Anterior cingulate cortex (tissue), 58 donors: ENCODE measurements at regions not wholly inside any gene's neighbourhood (a gene's known extent, or its start where the extent isn't known, plus 50 kb on each side); places are given as distances from the start of the nearest gene placed in this dataset.
A peak's percentile ranks its signal among the peaks of the same experiment; 100 is the strongest.
"Not testable (repeated sequence)": the region's sequence is repeated elsewhere in the genome, so short reads cannot be mapped to it uniquely, and the experiment has no call there.

Source experiments
- DNase-seq, 58 donors: peaks; one replicate each; lab custom pipeline; 2025; lab: John Stamatoyannopoulos, UW

DNA sequence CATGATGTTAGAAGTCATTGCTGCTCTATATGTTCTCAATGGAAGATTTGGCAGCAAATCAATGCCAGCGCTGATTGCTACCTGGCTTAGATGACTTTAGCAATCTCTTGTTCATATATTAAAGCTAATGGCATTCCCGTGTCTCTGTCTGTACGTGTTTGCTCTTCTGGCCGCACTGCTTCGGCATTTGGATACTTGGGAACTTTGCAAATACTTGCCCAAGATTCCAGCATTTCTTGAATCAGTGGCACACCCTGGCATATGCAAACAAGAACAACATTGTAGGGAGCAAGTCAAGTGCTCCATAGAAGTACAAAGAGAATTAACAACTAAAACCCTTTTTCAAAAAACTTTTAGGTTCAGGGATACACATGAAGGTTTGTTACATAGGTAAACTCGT lies 128.9 kb upstream of the TMEM164 start:
- no peak for DNase-seq

DNA sequence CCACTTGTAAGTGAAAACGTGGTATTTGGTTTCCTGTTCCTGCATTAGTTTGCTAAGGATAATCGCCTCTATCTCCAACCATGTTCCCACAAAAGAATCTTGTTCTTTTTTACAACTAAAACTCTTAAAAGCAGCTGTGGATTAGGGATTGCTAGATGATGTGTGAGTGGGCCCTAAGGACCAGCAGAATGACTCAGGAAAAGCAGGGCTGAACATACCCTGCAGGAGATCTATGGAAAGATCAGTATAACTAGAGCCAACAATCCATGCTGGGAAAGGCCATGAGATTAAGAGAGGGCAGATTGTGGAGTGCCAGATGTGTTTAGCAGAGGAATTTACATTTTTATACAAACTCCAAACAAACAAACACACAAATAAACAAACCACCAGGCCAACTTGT lies 128.4 kb upstream of the TMEM164 start:
- no peak for DNase-seq

DNA sequence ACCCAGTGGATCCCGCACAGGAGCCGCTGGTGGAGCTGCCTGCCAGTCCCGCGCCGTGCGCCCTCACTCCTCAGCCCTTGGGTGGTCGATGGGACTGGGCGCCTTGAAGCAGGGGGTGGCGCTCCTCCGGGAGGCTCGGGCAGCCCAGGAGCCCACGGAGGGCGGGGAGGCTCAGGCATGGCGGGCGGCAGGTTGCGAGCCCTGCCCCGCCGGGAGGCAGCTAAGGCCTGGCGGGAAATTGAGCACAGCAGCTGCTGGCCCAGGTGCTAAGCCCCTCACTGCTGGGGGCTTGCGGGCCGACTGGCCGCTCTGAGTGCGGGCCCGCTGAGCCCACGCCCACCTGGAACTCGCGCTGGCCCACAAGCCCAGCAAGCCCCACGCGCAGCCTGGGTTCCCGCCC lies 127.1 kb upstream of the TMEM164 start:
- no peak for DNase-seq

DNA sequence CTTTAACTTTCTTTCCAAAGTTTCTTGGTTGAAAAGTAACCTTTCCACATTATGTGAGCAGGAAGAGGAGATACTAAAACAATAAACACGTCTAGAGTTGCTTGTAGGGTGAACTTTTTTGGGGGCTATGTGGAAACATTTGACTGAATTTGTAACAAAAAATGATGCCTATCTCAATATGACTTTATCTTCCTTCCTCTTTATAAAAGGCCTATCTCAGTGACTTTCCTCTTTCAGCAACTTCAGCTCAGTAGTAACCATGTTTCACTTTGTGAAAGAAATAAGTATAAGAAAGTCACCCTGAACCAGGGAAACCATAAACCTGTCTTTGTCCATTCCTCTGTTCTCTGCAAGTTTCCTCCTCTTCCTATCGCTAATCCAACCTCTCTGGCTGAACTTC lies 124.7 kb upstream of the TMEM164 start:
- DNase-seq: no peak

DNA sequence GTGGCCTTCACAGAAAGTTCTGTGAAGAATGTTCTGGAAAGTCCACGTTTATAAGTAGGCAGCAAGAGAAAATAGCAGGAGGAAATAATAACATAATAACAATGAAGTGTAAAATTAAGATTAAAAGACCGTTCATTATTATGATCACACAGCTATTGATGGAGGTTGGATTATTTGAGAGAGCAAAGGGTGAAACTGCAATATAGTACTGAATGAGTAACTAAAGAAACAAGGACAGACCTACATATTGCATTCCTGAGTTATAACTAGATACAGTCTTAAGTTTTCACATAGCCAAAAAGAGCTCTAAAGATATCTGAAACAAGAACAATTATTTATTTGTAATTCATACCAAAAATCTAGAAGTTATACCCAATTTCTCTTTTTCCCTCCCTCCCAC lies 122.9 kb upstream of the TMEM164 start:
- no peak for DNase-seq

DNA sequence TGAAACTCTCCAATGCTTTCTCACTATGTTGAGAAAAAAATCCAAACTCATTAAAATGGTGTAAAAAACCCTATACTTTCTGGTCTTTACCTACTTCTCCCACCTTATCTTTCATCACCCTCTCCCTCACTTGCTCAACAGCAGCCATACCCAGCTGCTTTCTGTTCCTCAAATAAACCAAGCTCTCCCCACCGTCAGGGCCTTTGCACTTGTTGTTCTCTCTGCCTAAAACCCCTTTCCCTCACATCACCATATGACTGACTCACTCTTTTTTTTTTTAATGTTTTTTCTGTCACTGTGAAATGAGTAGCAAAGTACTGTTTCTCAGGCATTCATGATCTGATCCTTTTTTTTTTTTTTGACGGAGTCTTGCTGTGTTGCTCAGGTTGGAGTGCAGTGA lies 122.3 kb upstream of the TMEM164 start:
- no peak for DNase-seq

DNA sequence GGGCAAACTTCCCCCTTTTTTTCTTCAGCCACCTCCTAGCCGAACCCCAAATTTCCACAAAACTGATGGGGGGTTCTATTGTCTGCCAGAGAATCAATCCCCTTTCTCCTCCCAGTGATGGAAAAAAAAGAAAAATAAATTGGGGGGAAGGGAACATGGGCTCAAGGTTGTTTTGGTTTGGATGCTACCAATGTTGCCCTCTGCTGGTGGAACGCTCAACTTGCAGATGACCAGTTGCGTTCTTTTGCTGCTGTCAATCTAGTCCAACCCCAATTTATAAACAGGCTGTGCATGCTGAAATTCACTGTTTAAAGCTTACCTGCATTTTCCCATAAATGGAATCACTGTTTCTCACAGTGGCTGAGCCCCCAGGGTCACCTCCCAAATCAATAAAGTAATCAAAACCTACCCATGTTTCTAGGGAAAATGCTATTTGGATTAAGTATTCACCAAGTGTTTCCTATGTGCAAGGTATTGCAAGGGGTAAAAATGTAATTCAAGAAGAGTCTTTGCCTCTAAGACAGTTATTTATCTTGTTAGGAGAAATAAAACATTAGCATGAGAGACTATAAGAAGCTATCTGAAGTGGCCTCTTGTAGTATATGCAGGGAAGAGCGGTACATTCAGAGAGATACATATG lies 116.7 kb upstream of the TMEM164 start:
- peak in 12 of 58 donors; percentile 0 to 13 (median 0) for DNase-seq

DNA sequence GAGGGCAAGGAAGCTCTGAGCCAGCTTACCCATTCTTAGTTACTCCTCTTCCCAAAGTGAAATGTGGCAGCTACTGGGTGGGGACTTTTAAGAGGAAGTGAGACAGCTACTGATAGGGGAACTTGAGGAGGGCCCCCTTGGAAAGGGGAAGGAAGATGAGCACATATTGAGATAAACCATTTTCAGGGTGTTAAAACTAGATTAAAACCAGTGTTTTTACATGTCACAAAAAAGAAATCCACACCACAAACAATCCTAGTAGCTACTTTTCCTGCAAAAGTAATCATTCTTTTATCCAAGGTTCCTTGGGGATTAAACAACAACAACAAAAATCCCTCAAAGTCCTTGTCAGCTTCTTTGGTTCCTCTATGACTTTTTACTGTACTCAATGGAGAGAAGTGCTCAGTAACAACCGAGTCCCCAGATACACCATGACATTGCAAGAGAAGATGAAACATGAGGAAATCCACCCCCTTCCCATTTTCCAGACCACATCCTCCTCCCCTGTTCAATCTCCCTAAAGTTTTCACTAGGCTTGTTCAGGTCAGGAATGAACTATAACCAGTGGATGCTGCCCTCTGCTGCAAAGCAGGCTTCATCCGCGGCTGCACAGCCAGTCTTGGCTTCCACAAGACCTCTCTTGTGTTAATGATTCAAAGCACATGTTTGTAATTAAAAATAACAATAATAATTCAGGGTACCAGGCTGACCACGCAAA lies 113.5 kb upstream of the TMEM164 start:
- DNase-seq: peak in 7 of 58 donors; percentile 0 to 6 (median 1)

DNA sequence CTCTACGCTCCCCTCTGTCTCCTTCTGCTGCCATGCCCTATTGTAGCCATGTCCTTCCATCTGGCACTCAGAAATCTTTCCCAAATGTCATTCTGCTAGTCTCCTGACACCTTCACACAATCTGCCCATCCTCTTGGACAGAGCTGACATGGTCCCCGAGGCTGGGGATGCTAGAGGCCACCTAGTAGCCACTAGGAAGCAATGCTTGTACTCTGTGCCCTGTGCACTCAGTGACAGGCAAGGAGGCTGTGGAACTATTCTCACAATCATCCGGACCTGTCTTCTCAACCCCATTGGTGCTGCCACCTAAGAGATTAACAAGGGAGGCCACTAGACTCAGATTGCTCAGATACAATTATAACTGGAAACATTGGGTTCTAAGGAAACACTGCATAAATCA lies 112.6 kb upstream of the TMEM164 start:
- DNase-seq: no peak

DNA sequence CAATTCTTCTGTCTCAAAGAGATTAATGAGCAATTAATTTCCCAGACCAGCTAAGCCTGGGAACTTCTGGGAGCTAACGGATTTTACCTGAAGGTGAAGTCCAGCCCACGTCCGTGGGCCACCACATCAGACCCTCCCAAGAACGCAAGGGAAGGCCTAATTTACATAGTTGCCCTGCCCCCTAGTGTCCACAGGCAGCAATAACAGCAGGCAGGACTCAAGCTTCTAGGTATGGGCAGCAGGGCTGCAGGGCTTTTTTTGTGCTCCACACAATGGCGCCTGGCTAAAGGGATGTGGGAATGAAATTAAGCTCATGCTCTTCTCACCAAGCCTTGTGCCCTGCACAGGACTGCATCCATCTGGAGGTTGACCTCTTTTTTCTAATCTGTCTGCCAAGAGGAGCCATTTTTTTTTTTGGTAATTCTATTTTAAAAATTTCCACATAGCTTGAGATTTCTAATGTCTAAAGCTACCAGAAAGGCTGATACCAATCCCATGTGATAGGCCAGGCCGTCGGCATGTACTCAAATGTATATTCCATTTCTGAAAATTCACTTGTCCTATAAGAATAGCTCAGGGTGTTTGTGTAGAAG lies 111.9 kb upstream of the TMEM164 start:
- peak in 36 of 58 donors; percentile 0 to 34 (median 6) for DNase-seq

DNA sequence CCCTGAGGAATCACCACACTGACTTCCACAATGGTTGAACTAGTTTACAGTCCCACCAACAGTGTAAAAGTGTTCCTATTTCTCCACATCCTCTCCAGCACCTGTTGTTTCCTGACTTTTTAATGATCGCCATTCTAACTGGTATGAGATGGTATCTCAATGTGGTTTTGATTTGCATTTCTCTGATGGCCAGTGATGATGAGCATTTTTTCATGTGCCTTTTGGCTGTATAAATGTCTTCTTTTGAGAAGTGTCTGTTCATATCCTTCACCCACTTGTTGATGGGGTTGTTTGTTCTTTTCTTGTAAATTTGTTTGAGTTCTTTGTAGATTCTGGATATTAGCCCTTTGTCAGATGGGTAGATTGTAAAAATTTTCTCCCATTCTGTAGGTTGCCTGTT lies 106.9 kb upstream of the TMEM164 start:
- DNase-seq: not testable (repeated sequence)

DNA sequence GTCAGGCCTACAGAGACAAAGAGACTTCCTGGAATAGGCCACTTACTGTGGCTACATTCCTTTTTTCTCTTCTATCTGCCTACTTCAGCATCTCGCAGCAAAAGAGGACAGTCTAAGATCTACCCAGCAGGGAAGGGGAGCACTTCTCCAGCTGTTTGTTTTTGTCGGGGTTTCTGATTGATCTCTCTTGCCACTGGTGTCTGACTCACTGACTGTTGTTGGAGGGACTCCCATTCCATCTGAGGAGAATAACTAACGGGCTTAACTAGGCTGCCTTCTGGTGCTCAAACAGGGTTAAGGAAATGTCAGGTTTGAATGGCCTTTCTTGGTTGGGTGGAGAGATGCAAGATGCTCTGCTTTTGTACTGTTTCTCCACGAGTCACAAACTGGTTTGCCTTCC lies 100.2 kb upstream of the TMEM164 start:
- no peak for DNase-seq

DNA sequence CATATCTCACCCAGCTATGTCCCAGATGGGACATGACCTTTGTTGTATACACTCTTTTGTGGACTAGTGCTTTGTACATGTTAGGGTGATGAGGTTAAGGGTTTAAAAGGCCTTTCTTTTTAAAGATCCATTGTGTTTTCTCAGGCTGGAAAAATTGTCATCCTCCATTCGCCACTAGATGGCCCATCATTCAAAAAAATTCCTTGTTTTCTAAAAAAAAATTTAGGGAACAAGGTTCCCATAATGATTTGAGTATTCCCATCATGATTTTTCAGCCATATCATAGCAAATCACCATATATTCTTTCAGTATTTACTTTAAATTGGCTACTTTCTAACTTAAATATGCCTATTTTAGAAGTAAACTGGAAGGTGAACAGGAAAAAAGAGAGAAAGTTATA lies 91.9 kb upstream of the TMEM164 start:
- no peak for DNase-seq

DNA sequence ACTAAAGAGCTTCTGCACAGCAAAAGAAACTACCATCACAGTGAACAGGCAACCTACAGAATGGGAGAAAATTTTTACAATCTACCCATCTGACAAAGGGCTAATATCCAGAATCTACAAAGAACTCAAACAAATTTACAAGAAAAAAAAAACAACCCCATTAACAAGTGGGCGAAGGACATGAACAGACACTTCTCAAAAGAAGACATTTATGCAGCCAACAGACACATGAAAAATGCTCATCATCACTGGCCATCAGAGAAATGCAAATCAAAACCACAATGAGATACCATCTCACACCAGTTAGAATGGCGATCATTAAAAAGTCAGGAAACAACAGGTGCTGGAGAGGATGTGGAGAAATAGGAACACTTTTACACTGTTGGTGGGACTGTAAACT lies 89.9 kb upstream of the TMEM164 start:
- not testable (repeated sequence) for DNase-seq

DNA sequence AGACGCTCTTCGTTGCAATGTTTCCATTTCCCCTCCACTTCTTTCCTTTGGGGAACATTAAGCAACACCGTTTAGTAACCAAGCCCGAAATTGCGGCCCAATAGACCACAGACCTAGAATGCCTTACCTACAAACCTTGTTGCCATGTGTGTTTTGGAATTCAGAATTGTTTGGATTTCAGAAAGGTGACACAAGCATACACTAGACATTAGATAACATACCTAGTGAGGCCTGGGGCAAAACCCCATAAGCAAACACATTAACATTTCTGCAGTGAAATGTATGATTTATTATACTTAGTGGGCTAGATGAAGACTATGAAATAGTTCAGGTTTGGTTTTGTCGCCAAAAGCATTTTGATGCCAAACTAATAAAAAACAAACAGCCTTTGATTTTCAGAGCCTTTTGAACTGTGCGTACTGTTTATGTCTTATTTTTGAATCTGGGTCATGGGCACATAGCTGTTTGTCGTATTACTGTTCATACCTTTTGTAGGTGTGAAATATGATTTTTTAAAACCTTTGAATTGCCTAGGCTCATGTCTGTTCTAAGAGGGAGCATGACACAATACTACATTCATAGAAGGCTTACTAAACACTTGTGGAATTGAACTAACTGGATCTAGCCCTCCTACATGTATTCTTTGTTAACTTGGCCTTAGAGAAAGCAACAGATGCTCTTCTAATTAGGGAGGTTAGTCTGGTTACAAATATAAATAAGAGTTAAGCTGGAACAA lies 88.6 kb upstream of the TMEM164 start:
- no peak for DNase-seq

DNA sequence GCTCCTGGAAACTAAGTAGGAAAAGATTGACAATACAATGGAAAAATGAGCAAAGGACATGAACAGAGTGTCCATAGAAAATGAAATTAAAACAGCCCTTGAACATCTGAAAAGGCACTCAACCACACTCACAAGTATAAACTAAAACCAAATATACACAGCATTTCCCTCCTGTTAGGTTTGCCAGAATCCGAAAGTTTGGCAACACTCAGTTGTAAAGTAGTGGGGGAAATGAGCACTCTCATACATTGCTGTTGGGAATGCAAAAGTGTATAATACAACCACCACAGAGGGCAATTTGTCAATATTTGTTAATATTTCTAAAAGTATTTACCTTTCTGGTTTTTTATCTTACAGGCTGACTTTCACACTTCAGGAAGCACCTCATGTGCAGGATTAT lies 84.2 kb upstream of the TMEM164 start:
- no peak for DNase-seq

DNA sequence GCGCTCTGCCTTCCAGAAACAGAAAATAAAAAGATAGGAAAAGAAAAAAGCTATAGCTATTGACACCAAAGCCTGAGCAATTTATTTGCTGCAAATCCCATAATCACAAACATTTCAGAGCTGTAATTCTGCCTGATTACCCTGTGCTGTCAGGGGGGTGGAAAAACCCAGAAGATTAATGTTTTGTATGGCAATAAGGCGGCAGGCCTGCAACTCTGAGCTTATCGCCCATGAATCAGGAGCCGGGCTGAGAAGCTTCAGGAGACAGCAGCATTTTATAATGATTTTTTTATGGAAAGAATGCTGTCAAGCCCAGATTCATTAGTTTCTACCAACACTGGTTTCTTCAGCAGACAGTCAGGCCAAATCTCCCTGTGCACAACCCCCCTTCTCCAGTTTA lies 82.6 kb upstream of the TMEM164 start:
- no peak for DNase-seq

DNA sequence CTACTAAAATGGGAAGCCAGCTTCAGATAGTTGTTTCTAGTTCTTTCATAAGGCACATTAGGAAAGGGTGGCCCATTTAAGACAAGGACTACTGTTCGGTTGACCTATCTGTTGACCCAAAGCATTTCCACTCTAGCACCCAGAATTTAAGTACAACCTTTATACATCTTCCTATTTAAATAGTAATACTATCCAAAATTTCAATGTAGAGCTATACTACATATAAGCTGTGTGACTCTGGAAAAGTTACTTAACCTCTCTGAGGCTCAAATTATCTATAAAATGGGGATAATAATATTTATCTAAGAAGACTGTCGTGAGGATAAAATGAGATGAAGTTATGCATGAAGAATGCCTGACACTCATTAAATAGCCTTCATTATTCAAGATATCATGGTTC lies 82.0 kb upstream of the TMEM164 start:
- no peak for DNase-seq

DNA sequence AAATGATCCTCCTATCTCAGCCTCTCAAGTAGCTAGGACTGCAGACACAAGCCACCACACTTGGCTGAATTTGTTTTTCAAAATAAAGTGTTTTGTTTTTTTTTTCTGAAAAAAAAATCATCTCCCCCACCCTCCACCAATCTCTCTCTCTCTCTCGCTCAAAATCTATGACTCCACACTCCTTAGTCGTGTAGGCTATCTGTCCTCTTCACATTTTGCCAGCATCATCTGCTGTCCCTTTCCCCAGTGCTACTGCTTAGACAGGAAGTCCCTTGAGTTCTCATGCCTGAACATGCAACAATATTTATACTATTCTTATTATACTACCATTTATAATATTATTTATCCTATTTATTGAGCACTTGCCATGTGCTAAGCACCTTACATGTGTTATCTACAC lies 80.7 kb upstream of the TMEM164 start:
- DNase-seq: no peak

DNA sequence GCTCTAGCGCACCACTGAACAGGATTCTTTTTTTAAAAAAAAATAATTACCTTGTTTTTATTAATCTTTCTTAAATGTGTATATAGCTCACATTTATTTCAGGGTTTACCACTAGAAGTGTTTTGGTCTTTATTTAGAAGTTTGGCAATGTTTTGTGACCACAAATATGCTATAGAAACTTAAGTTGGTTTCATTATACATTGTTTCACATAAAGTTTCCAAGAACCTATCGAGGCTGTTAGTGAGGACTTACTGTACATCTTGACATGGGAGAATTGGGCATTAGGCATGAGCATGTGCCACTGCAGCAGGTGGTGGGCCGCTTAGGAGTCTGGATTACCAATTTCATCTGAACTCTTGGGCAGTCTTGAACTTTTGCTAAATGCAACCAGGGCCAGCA lies 77.9 kb upstream of the TMEM164 start:
- not testable (repeated sequence) for DNase-seq

DNA sequence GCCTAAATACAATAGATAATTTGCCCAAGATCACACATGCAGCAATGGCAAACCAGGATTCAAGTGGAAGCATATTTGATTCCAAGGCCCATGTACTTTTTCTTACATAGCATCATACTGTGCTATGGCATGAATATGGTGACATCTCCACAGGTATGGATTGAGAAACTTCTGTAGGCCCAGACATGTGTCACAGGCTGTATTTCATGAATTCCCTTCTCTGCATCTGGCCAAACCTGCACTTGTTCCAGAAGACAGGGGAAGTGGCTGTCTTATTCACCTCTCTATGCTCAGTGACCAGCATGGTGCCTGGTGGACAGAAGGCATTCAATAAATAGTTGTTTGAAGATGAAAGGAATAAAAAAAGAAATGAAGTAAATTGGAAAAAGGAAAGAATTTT lies 77.3 kb upstream of the TMEM164 start:
- DNase-seq: no peak
